Endothelial cell of umbilical vein (primary cell): ENCODE measurements at regions not wholly inside any gene's neighbourhood (a gene's known extent, or its start where the extent isn't known, plus 50 kb on each side); places are given as distances from the start of the nearest gene placed in this dataset.

Source experiments
- BruUV-seq: library from RNA; stranded (reverse); fragments of 400-500 nt; replicated peaks from 2 replicates; lab custom pipeline; 2021; lab: Mats Ljungman, UMichigan
- CTCF ChIA-PET: fragments of 300-600, 350-600 bp; sonication (Branson Sonifier 250); formaldehyde crosslinking; loops from one replicate; lab custom pipeline; 2021; ENCODE audit warnings: antibody characterized with exemption, inconsistent platforms; lab: Charles Lee
- POLR2A ChIA-PET: fragments of 300-600, 350-600 bp; sonication (Branson Sonifier 250); formaldehyde crosslinking; loops from one replicate; lab custom pipeline; 2021; ENCODE audit warnings: antibody characterized with exemption, inconsistent platforms; lab: Charles Lee
- DNase-seq: peaks from one replicate; pipeline ENCODE4 v3.0.0-alpha.2; 2011; ENCODE audit warnings: low read depth, low spot score
- FAIRE-seq: peaks from 2 replicates; lab custom pipeline; 2011; peaks lifted over from hg19 to GRCh38; lab: Jason Lieb, UNC
- H2AFZ ChIP-seq: 2 replicates; pipeline ENCODE4 v1.6.0; 2012; ENCODE audit warnings: low read depth, low read length, control low read depth, inconsistent platforms
- H3K27ac ChIP-seq: 2 replicates; pipeline ENCODE4 v1.5.1; 2011; ENCODE audit warnings: low read depth, mild to moderate bottlenecking, control low read depth, low read length, moderate library complexity; ENCODE audit not compliant: insufficient read depth
- H3K27me3 ChIP-seq, 2 experiments: 2 replicates each; pipeline versions ENCODE4 v1.6.0 to v1.6.1; 2011; ENCODE audit warnings: low read length in 2 of 2, mixed read lengths in 1 of 2; ENCODE audit not compliant: control insufficient read depth in 2 of 2, insufficient read depth in 2 of 2
- H3K36me3 ChIP-seq, 2 experiments: 2 replicates in 1 of 2; 3 replicates in 1 of 2; pipeline ENCODE4 v1.5.1; 2011; ENCODE audit warnings: low read length in 2 of 2, mild to moderate bottlenecking in 1 of 2, moderate library complexity in 1 of 2; ENCODE audit not compliant: control insufficient read depth in 2 of 2, insufficient read depth in 2 of 2; ENCODE audit errors: extremely low read depth in 1 of 2
- H3K4me1 ChIP-seq: 3 replicates; pipeline ENCODE4 v1.5.1; 2011; ENCODE audit warnings: mild to moderate bottlenecking, low read length; ENCODE audit not compliant: control insufficient read depth, insufficient read depth; ENCODE audit errors: extremely low read depth
- H3K4me2 ChIP-seq: 2 replicates; pipeline ENCODE4 v1.6.1; 2011; ENCODE audit warnings: low read length, control low read depth, mixed read lengths; ENCODE audit not compliant: insufficient read depth
- H3K4me3 ChIP-seq, 3 experiments: fragments of 200-600 bp in 1 of 3; sonication (generic), shearing (Covaris generic) in 1 of 3; replicated peaks in 1 of 3; 2 replicates each; pipeline ENCODE4 v1.5.1; 2011 to 2016; ENCODE audit warnings: control low read depth in 3 of 3, low read length in 3 of 3, mild to moderate bottlenecking in 2 of 3, inconsistent platforms in 1 of 3, low read depth in 1 of 3, moderate library complexity in 1 of 3; ENCODE audit not compliant: insufficient read depth in 1 of 3
- H3K79me2 ChIP-seq: 2 replicates; pipeline ENCODE4 v1.6.0; 2012; ENCODE audit warnings: low read length, inconsistent platforms; ENCODE audit not compliant: control insufficient read depth, insufficient read depth
- H3K9ac ChIP-seq: replicated peaks from 2 replicates; pipeline ENCODE3; 2011; ENCODE audit warnings: low read length, control low read depth; ENCODE audit not compliant: insufficient read depth; ENCODE audit errors: extremely low read depth
- H3K9me1 ChIP-seq: replicated peaks from 3 replicates; pipeline ENCODE4 v1.6.0; 2011; ENCODE audit warnings: mild to moderate bottlenecking, low read length; ENCODE audit not compliant: control insufficient read depth, insufficient read depth; ENCODE audit errors: extremely low read depth
- H3K9me3 ChIP-seq: replicated peaks from 2 replicates; pipeline ENCODE4 v1.5.1; 2012; ENCODE audit warnings: low read length, inconsistent platforms; ENCODE audit not compliant: control insufficient read depth, insufficient read depth
- H4K20me1 ChIP-seq: replicated peaks from 2 replicates; pipeline ENCODE3; 2011; ENCODE audit warnings: mild to moderate bottlenecking, low read length; ENCODE audit not compliant: control insufficient read depth, insufficient read depth; ENCODE audit errors: extremely low read depth
- CTCF ChIP-seq, 2 donors: IDR thresholded peaks; 1 replicate in 1 of 2; 2 replicates in 1 of 2; pipeline ENCODE4 v1.5.1; 2011; ENCODE audit warnings: low read length in 2 of 2, mild to moderate bottlenecking in 2 of 2, moderate library complexity in 2 of 2, control low read depth in 1 of 2, inconsistent platforms in 1 of 2, low read depth in 1 of 2; ENCODE audit not compliant: insufficient read depth in 1 of 2; ENCODE audit errors: extremely low read depth in 1 of 2
- EZH2 ChIP-seq: IDR thresholded peaks from 2 replicates; pipeline ENCODE4 v1.6.1; 2012; ENCODE audit warnings: borderline replicate concordance, low read depth, mild to moderate bottlenecking, moderate library complexity, low read length, inconsistent platforms; ENCODE audit not compliant: severe bottlenecking
- FOS ChIP-seq: IDR thresholded peaks from 2 replicates; pipeline ENCODE4 v1.6.1; 2011; ENCODE audit warnings: mild to moderate bottlenecking, low read length, moderate library complexity, borderline replicate concordance; ENCODE audit not compliant: insufficient read depth
- GATA2 ChIP-seq: IDR thresholded peaks from 2 replicates; pipeline ENCODE4 v1.7.0; 2011; ENCODE audit warnings: low read depth, mild to moderate bottlenecking, moderate library complexity, mixed read lengths, low read length; ENCODE audit not compliant: insufficient read length, insufficient read depth
- JUN ChIP-seq: IDR thresholded peaks from 2 replicates; pipeline ENCODE4 v1.6.1; 2011; ENCODE audit warnings: borderline replicate concordance, low read depth; ENCODE audit not compliant: insufficient read length, insufficient read depth
- MAX ChIP-seq: IDR thresholded peaks from 2 replicates; pipeline ENCODE4 v1.6.1; 2011; ENCODE audit not compliant: insufficient read depth, insufficient read length
- MYC ChIP-seq: IDR thresholded peaks from one replicate; pipeline ENCODE4 v1.6.1; 2011; ENCODE audit warnings: mild to moderate bottlenecking, low read depth, low read length
- POLR2A ChIP-seq: IDR thresholded peaks from 2 replicates; pipeline ENCODE4 v1.6.1; 2012; ENCODE audit warnings: low read depth, mild to moderate bottlenecking, control low read depth, low read length
- POLR2AphosphoS5 ChIP-seq: IDR thresholded peaks from 2 replicates; pipeline ENCODE4 v1.6.1; 2012; ENCODE audit warnings: low read depth, mild to moderate bottlenecking, control low read depth, low read length, moderate library complexity; ENCODE audit not compliant: insufficient read depth
- dilution Hi-C: fragments of 300-500 bp; cut with MboI; formaldehyde crosslinking; loops from one replicate; pipeline ENCODE4 v1.15.0; 2019; ENCODE audit warnings: low sequenced_read_pairs; ENCODE audit not compliant: extremely low pct_ligation_motif_present
- intact Hi-C: fragments of 100-400 bp; cut with micrococcal nuclease; formaldehyde crosslinking; loops from one replicate; pipeline ENCODE4 v1.10.0; 2022

- H3K9me1 ChIP-seq: no peaks in the 10 kb centered on the region
- BruUV-seq: no TSS peak
- no peak overlapping the region for H3K9ac ChIP-seq
- TF ChIP-seq JUN (no peak), GATA2 (no peak), POLR2A (no peak), POLR2AphosphoS5 (no peak), CTCF (IDR thresholded peaks at IDR 0.05; ENCODE audit: extremely low read depth in 1 of 2, insufficient read depth in 1 of 2, low read depth in 1 of 2, low read length in 2 of 2) (no peak), MAX (no peak), EZH2 (no peak), MYC (no peak), FOS (no peak)
- intact Hi-C loops: no loop called here
- CTCF ChIA-PET: no interaction called here
- no peaks in the 10 kb centered on the region for H3K4me1 ChIP-seq
- DNase-seq: no peak
- no peak overlapping the region for H3K4me2 ChIP-seq
- POLR2A ChIA-PET: no interaction called here
- H3K36me3 ChIP-seq: no peaks in the 10 kb centered on the region
- H4K20me1 ChIP-seq: no peaks in the 10 kb centered on the region
- peaks cover 3% of the 10 kb centered on the region for H3K9me3 ChIP-seq
- no peak overlapping the region for H3K27ac ChIP-seq
- no peak overlapping the region for H2AFZ ChIP-seq
- H3K4me3 ChIP-seq: no peak overlapping the region
- dilution Hi-C loops: no loop called here
- FAIRE-seq: no peak
- no peaks in the 10 kb centered on the region for H3K27me3 ChIP-seq
- no peaks in the 10 kb centered on the region for H3K79me2 ChIP-seq
Observed at GRCh38 chr2:8369522-8369921, 312.3 kb upstream of the ID2 start.
